Adrenal gland (tissue), 5 donors: ENCODE measurements at regions not wholly inside any gene's neighbourhood (a gene's known extent, or its start where the extent isn't known, plus 50 kb on each side); places are given as distances from the start of the nearest gene placed in this dataset.

ENCODE experiments used
- CTCF ChIP-seq, 6 experiments: fragments of 450-650 bp in 4 of 6; fragments of 200-600 bp in 2 of 6; sonication (generic) in 1 of 6; IDR thresholded peaks; 1 replicate in 5 of 6; 2 replicates in 1 of 6; pipeline versions ENCODE4 v1.5.1 to v1.8.0; 2016 to 2021; ENCODE audit warnings: antibody characterized with exemption in 6 of 6, mild to moderate bottlenecking in 2 of 6, moderate library complexity in 1 of 6
- POLR2A ChIP-seq, 2 donors: fragments of 450-650 bp; IDR thresholded peaks; one replicate each; pipeline ENCODE4 v1.6.1; 2017; ENCODE audit warnings: antibody characterized with exemption in 2 of 2, mild to moderate bottlenecking in 2 of 2, moderate library complexity in 1 of 2
- donor health status: DM: no; HTN: no; CAD: no.

GRCh38 chr5:40346901-40347300, 332.8 kb upstream of the PTGER4 start:
- no peak for TF ChIP-seq CTCF (IDR thresholded peaks at IDR 0.05)
- no peak for TF ChIP-seq POLR2A (IDR thresholded peaks at IDR 0.05)
